ENCODE measurements at regions not wholly inside any gene's neighbourhood (a gene's known extent, or its start where the extent isn't known, plus 50 kb on each side); places are given as distances from the start of the nearest gene placed in this dataset.

GRCh38 chr5:88092358-88092757, 176.3 kb downstream of the TMEM161B start:
- no peak for TF ChIP-seq POLR2AphosphoS5 (IDR thresholded peaks at IDR 0.05; ENCODE audit: low read depth, low read length)
- TF ChIP-seq TAF1 (IDR thresholded peaks at IDR 0.05; ENCODE audit: borderline replicate concordance, insufficient read depth, low read length), result no peak
- no peak for TF ChIP-seq REST (IDR thresholded peaks at IDR 0.05; ENCODE audit: insufficient read depth in 1 of 2, low read depth in 2 of 2, low read length in 2 of 2)
- TF ChIP-seq SIN3A (IDR thresholded peaks at IDR 0.05; ENCODE audit: borderline replicate concordance, insufficient read depth, low read length), result no peak
